ENCODE measurements at regions not wholly inside any gene's neighbourhood (a gene's known extent, or its start where the extent isn't known, plus 50 kb on each side); places are given as distances from the start of the nearest gene placed in this dataset.

- Histone ChIP-seq H4K20me1 (ENCODE audit: insufficient read depth, low read length) (no peaks in the 10 kb centered on the region), H3K4me3 (replicated peaks in 1 of 3; ENCODE audit: low read depth in 2 of 3, low read length in 3 of 3) (no peak overlapping the region), H2AFZ (ENCODE audit: insufficient read depth, low read depth, low read length, poor library complexity, severe bottlenecking) (no peak overlapping the region), H3K36me3 (replicated peaks in 1 of 2; ENCODE audit: control insufficient read depth in 1 of 2, insufficient read depth in 2 of 2, low read length in 2 of 2) (no peaks in the 10 kb centered on the region), H3K4me1 (ENCODE audit: control insufficient read depth in 1 of 2, insufficient read depth in 2 of 2, low read length in 2 of 2) (no peaks in the 10 kb centered on the region), H3K9me3 (replicated peaks in 1 of 2; ENCODE audit: control insufficient read depth in 1 of 2, insufficient read depth in 1 of 2, low read length in 2 of 2) (no peaks in the 10 kb centered on the region), H3K4me2 (replicated peaks; ENCODE audit: extremely low read depth, low read length, poor library complexity, severe bottlenecking) (no peak overlapping the region), H3K27me3 (ENCODE audit: control insufficient read depth in 2 of 2, insufficient read depth in 2 of 2, low read length in 2 of 2) (no peaks in the 10 kb centered on the region), H3K27ac (ENCODE audit: low read depth in 1 of 2, low read length in 2 of 2) (no peak overlapping the region), H3K9ac (ENCODE audit: insufficient read depth, low read length, poor library complexity, severe bottlenecking) (no peak overlapping the region), H3K79me2 (ENCODE audit: insufficient read depth, low read length) (no peaks in the 10 kb centered on the region)
- intact Hi-C loops (cut with micrococcal nuclease): no loop called here
- no CpG with 5 or more reads among the region's 4 CpGs for WGBS (ENCODE audit: insufficient coverage)
- DNase-seq: no peak
- no peaks in the 10 kb centered on the region for H3K36me3 Mint-ChIP-seq
- no peaks in the 10 kb centered on the region for H3K4me1 Mint-ChIP-seq
- peaks cover 0 to 3% (median 0%) of the 10 kb centered on the region in 7 donors for H3K9me3 Mint-ChIP-seq
- H3K4me3 Mint-ChIP-seq: no peak overlapping the region
- no peak overlapping the region for H3K27ac Mint-ChIP-seq
- TF ChIP-seq CTCF (IDR thresholded peaks at IDR 0.05): no peak
- no peaks in the 10 kb centered on the region for H3K27me3 Mint-ChIP-seq (ENCODE audit: low read depth in 3 of 3)
These were observed 493.8 kb downstream of the FBXO15 start for GRCh38 chr18:73653827-73654226.

DNA sequence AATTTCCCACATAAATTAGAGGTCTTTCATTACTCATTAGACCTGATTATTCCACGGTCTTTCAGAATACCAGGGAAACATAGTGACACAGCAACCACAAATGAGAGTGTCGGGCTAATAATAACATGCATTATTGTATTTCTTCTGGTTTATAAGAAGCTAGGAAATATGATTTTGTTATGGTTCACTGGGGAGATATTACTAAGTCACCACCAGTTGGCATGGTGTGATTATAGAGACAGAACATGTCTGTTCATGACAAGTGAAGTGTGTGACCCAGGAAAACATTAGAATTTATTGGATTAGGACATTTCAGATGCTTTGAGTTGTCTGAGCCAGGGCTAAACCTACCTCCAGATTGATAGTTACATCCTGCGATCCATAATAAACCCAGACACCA lies 494.4 kb downstream of the FBXO15 start:
- no CpG with 5 or more reads among the region's 3 CpGs for WGBS (ENCODE audit: insufficient coverage)
- intact Hi-C loops (cut with micrococcal nuclease): no loop called here
- no peak overlapping the region for H3K9ac ChIP-seq (ENCODE audit: insufficient read depth, low read length, poor library complexity, severe bottlenecking)
- Mint-ChIP-seq H3K27ac (no peak overlapping the region), H3K9me3 (peaks cover 0 to 3% (median 0%) of the 10 kb centered on the region in 7 donors), H3K27me3 (ENCODE audit: low read depth in 3 of 3) (no peaks in the 10 kb centered on the region), H3K36me3 (no peaks in the 10 kb centered on the region), H3K4me1 (no peaks in the 10 kb centered on the region), H3K4me3 (no peak overlapping the region)
- no peaks in the 10 kb centered on the region for H3K9me3 ChIP-seq (replicated peaks in 1 of 2; ENCODE audit: control insufficient read depth in 1 of 2, insufficient read depth in 1 of 2, low read length in 2 of 2)
- no peaks in the 10 kb centered on the region for H3K79me2 ChIP-seq (ENCODE audit: insufficient read depth, low read length)
- H3K36me3 ChIP-seq (replicated peaks in 1 of 2; ENCODE audit: control insufficient read depth in 1 of 2, insufficient read depth in 2 of 2, low read length in 2 of 2): no peaks in the 10 kb centered on the region
- H3K27ac ChIP-seq (ENCODE audit: low read depth in 1 of 2, low read length in 2 of 2): no peak overlapping the region
- H3K4me2 ChIP-seq (replicated peaks; ENCODE audit: extremely low read depth, low read length, poor library complexity, severe bottlenecking): no peak overlapping the region
- TF ChIP-seq CTCF (IDR thresholded peaks at IDR 0.05): no peak
- H3K4me1 ChIP-seq (ENCODE audit: control insufficient read depth in 1 of 2, insufficient read depth in 2 of 2, low read length in 2 of 2): no peaks in the 10 kb centered on the region
- no peak overlapping the region for H3K4me3 ChIP-seq (replicated peaks in 1 of 3; ENCODE audit: low read depth in 2 of 3, low read length in 3 of 3)
- no peak for DNase-seq
- no peak overlapping the region for H2AFZ ChIP-seq (ENCODE audit: insufficient read depth, low read depth, low read length, poor library complexity, severe bottlenecking)
- H3K27me3 ChIP-seq (ENCODE audit: control insufficient read depth in 2 of 2, insufficient read depth in 2 of 2, low read length in 2 of 2): no peaks in the 10 kb centered on the region
- H4K20me1 ChIP-seq (ENCODE audit: insufficient read depth, low read length): no peaks in the 10 kb centered on the region

All from CD14-positive monocyte (primary cell).